ENCODE measurements at regions not wholly inside any gene's neighbourhood (a gene's known extent, or its start where the extent isn't known, plus 50 kb on each side); places are given as distances from the start of the nearest gene placed in this dataset.

- TF ChIP-seq ZNF609 (CRISPR knock-in tag; IDR thresholded peaks at IDR 0.05; ENCODE audit: borderline replicate concordance): no peak
Measured at GRCh38 chr2:223107825-223108224, 55.8 kb downstream of the KCNE4 start (continued).

GRCh38 chr2:223108351-223109050, 56.5 kb downstream of the KCNE4 start:
- no TSS peak for BruUV-seq (replicated peaks)
- CTCF ChIA-PET (ENCODE audit: low intra/inter-chr PET ratio, low total read pairs): no interaction called here

More at GRCh38 chr2:223108351-223109050, 56.5 kb downstream of the KCNE4 start:
- Histone ChIP-seq H4K20me1 (ENCODE audit: insufficient read depth, low read length) (no peaks in the 10 kb centered on the region), H3K4me1 (ENCODE audit: insufficient read depth, low read length) (no peaks in the 10 kb centered on the region), H3K36me3 (replicated peaks in 1 of 2; ENCODE audit: control insufficient read depth in 1 of 2, insufficient read depth in 2 of 2, low read length in 2 of 2) (no peaks in the 10 kb centered on the region), H3K4me2 (ENCODE audit: low read depth, low read length) (no peak overlapping the region), H3K9ac (ENCODE audit: insufficient read depth, low read depth, low read length) (no peak overlapping the region), H2AFZ (ENCODE audit: low read length) (no peak overlapping the region), H3K79me2 (ENCODE audit: insufficient read depth, low read length) (no peaks in the 10 kb centered on the region), H3K4me3 (replicated peaks in 1 of 3; ENCODE audit: insufficient read depth in 1 of 3, low read depth in 2 of 3, low read length in 3 of 3) (no peak overlapping the region), H3K9me3 (ENCODE audit: low read length) (no peaks in the 10 kb centered on the region), H3K27ac (ENCODE audit: extremely low read length, insufficient read depth, low read length) (no peak overlapping the region), H3K27me3 (ENCODE audit: control insufficient read depth in 1 of 2, insufficient read depth in 2 of 2, low read length in 2 of 2) (peaks cover 1 to 7% of the 10 kb centered on the region in 2 experiments; a peak in 1 of 5 replicates)
- intact Hi-C loops (cut with micrococcal nuclease; ENCODE audit: unreplicated experiment): no loop called here
- in situ Hi-C loops (cut with HindIII; ENCODE audit: extremely low pct_ligation_motif_present, low pct_unique_long_range_greater_than_20kb): no loop called here
- ATAC-seq (no peak), FAIRE-seq (no peak), DNase-seq (ENCODE audit: low spot score) (no peak)
- POLR2A ChIA-PET: no interaction called here
- 5% methylated on average over 5 of the region's 5 CpGs for WGBS (ENCODE audit: low lambda C conversion rate)
- no peak for TF ChIP-seq PPARG (CRISPR knock-in tag; conservative IDR thresholded peaks at IDR 0.05)
- TF ChIP-seq ZNF781 (CRISPR knock-in tag; IDR thresholded peaks at IDR 0.05; ENCODE audit: borderline replicate concordance, not compliant biosample characterization): no peak
- TF ChIP-seq AHDC1 (CRISPR knock-in tag; IDR thresholded peaks at IDR 0.05; ENCODE audit: borderline replicate concordance): no peak
- no peak for TF ChIP-seq GATA4 (IDR thresholded peaks at IDR 0.05; ENCODE audit: borderline replicate concordance, low read depth)
- TF ChIP-seq CHD4 (IDR thresholded peaks at IDR 0.05; ENCODE audit: borderline replicate concordance, low read length): no peak

Data from HepG2 (cell line).